Upper lobe of left lung (tissue), 6 donors: ENCODE measurements at regions not wholly inside any gene's neighbourhood (a gene's known extent, or its start where the extent isn't known, plus 50 kb on each side); places are given as distances from the start of the nearest gene placed in this dataset.

Experiments
- ATAC-seq, 2 donors: fragments of 200-7000 bp; cut with Tn5 transposase; one replicate each; pipeline ENCODE4 v1.9.1; 2022; ENCODE audit warnings: mild to moderate bottlenecking in 2 of 2, moderate library complexity in 2 of 2; ENCODE audit not compliant: low FRiP score in 2 of 2
- DNase-seq, 2 donors: peaks; one replicate each; pipeline ENCODE4 v3.0.0-alpha.2; 2019 to 2020
- H3K27ac ChIP-seq, 4 donors: fragments of 200-600 bp; sonication (generic); one replicate each; pipeline ENCODE4 v1.5.1; 2016 to 2019
- H3K27me3 ChIP-seq, 4 donors: fragments of 200-600 bp; sonication (generic); one replicate each; pipeline ENCODE4 v1.5.1; 2017 to 2019
- H3K36me3 ChIP-seq, 4 donors: fragments of 200-600 bp; sonication (generic); one replicate each; pipeline ENCODE4 v1.5.1; 2016 to 2019
- H3K4me1 ChIP-seq, 4 donors: fragments of 200-600 bp; sonication (generic); one replicate each; pipeline ENCODE4 v1.5.1; 2018 to 2019
- H3K4me3 ChIP-seq, 4 donors: fragments of 200-600 bp; sonication (generic); one replicate each; pipeline ENCODE4 v1.5.1; 2017 to 2019; ENCODE audit warnings: mild to moderate bottlenecking in 2 of 4, moderate library complexity in 1 of 4
- H3K9me3 ChIP-seq, 4 donors: fragments of 200-600 bp; sonication (generic); one replicate each; pipeline ENCODE4 v1.5.1; 2018 to 2019
- EP300 ChIP-seq, 4 donors: sonication (generic); formaldehyde crosslinking; IDR thresholded peaks; one replicate each; pipeline ENCODE4 v1.5.1; 2017; ENCODE audit warnings: antibody characterized with exemption in 4 of 4, control low read depth in 2 of 4
- POLR2A ChIP-seq, 4 donors: fragments of 450-650 bp; IDR thresholded peaks; one replicate each; pipeline ENCODE4 v1.5.1; 2016 to 2017; ENCODE audit warnings: antibody characterized with exemption in 4 of 4, mild to moderate bottlenecking in 2 of 4
- POLR2AphosphoS5 ChIP-seq, 2 donors: sonication (generic); formaldehyde crosslinking; IDR thresholded peaks; one replicate each; pipeline ENCODE4 v1.5.1; 2017; ENCODE audit warnings: antibody characterized with exemption in 2 of 2
- WGBS, 2 donors: methylation state at CpG; one replicate each; pipeline ENCODE4 v1.1.5; 2017 to 2018; 5-methylcytosine and 5-hydroxymethylcytosine counted together
- TF ChIP-seq, protein P1 (sequence below), 6 experiments: fragments of 450-650 bp in 4 of 6; fragments of 200-600 bp in 2 of 6; sonication (generic) in 2 of 6; IDR thresholded peaks; one replicate each; pipeline ENCODE4 v1.5.1; 2016 to 2019; ENCODE audit warnings: antibody characterized with exemption in 6 of 6
- donor health status: DM: no; HTN: no; CAD: no; lungs with moderate emphysema.
- donor health status: DM: no; HTN: yes; CAD: no; lungs with severe emphysema.

DNA sequence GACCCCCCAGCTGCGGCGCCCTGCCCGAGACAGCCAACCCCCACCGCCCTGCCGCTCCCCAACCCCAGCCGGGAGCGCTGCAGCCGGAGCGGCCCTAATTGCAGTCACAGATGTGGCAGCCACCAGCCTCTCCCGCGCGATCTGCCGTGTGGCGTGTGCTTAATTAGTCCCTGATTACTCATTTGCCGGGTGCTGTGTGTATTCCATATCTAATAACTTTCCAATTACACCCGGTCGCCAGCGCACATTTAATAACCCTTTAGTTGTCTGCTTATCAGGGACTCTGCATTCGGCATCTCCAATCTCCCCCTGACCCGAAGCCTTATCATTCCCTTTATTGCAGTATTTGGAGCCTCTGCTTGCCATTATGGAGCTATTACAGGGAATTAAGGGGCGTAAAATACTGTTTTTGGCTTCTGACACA lies 236.7 kb upstream of the CIBAR2 start:
- TF ChIP-seq POLR2AphosphoS5 (IDR thresholded peaks at IDR 0.05), result no peak
- TF ChIP-seq, protein P1, sequence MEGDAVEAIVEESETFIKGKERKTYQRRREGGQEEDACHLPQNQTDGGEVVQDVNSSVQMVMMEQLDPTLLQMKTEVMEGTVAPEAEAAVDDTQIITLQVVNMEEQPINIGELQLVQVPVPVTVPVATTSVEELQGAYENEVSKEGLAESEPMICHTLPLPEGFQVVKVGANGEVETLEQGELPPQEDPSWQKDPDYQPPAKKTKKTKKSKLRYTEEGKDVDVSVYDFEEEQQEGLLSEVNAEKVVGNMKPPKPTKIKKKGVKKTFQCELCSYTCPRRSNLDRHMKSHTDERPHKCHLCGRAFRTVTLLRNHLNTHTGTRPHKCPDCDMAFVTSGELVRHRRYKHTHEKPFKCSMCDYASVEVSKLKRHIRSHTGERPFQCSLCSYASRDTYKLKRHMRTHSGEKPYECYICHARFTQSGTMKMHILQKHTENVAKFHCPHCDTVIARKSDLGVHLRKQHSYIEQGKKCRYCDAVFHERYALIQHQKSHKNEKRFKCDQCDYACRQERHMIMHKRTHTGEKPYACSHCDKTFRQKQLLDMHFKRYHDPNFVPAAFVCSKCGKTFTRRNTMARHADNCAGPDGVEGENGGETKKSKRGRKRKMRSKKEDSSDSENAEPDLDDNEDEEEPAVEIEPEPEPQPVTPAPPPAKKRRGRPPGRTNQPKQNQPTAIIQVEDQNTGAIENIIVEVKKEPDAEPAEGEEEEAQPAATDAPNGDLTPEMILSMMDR (IDR thresholded peaks at IDR 0.05), result no peak
- TF ChIP-seq EP300 (IDR thresholded peaks at IDR 0.05), result no peak
- no peak for TF ChIP-seq POLR2A (IDR thresholded peaks at IDR 0.05)
- 95% methylated on average over 16 to 18 of the region's 21 CpGs for WGBS, 2 donors
- peaks cover 12 to 22% (median 14%) of the 10 kb centered on the region in 4 donors for H3K4me1 ChIP-seq
- no peak overlapping the region for H3K27ac ChIP-seq
- ATAC-seq (no peak), DNase-seq (no peak)
- no peak overlapping the region for H3K4me3 ChIP-seq
- H3K36me3 ChIP-seq, result no peaks in the 10 kb centered on the region
- H3K27me3 ChIP-seq, result no peaks in the 10 kb centered on the region
- H3K9me3 ChIP-seq, result no peaks in the 10 kb centered on the region

DNA sequence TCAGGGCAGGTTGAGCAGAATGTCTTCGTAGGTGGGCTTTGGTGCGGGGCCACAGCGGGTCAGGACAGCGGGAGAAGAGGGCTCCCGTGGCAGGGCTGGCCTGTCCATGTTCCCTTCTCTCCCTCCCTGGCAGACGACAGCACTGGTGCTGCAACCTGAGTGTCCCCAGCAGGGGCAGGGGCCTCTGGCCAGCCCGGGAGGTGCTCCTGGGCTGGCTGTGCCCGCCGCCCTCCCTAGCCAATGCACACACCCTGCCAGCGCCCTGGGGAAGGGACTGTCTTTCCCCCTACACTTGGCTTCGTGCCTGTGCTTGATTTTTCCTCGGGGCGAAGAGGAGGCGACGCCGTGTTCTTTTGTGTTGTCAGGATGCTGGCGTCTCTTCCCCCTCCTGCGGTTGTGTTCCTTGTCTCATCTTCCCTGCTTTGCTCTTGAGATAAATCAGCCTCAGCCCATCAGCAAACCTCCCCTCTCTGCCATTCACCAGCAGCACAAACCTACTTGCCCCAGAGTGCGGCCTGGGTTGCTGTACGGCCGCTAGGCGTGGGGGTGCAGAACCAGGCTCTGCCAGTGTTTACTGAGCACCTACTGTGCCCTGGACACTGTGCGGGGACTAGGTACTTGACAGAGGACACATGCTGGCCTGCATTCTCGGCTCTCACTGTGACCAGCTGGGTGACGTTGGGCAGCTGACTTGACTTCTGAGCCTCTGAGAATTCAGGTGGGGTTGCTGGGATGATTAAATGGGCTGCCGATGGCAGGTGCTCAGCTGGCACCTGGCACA lies 237.3 kb upstream of the CIBAR2 start:
- Histone ChIP-seq H3K27me3 (no peaks in the 10 kb centered on the region), H3K27ac (no peak overlapping the region), H3K36me3 (no peaks in the 10 kb centered on the region), H3K4me3 (no peak overlapping the region), H3K9me3 (no peaks in the 10 kb centered on the region), H3K4me1 (peaks cover 17 to 29% (median 18%) of the 10 kb centered on the region in 4 donors)
- DNase-seq, result peak in 1 of 2 donors; percentile 46
- TF ChIP-seq POLR2A (IDR thresholded peaks at IDR 0.05) (no peak), EP300 (IDR thresholded peaks at IDR 0.05) (no peak), POLR2AphosphoS5 (IDR thresholded peaks at IDR 0.05) (no peak)
- TF ChIP-seq, protein P1 (IDR thresholded peaks at IDR 0.05), result no peak
- WGBS, 2 donors, result 67 to 77% methylated on average over 19 to 26 of the region's 26 CpGs
- ATAC-seq, result no peak

DNA sequence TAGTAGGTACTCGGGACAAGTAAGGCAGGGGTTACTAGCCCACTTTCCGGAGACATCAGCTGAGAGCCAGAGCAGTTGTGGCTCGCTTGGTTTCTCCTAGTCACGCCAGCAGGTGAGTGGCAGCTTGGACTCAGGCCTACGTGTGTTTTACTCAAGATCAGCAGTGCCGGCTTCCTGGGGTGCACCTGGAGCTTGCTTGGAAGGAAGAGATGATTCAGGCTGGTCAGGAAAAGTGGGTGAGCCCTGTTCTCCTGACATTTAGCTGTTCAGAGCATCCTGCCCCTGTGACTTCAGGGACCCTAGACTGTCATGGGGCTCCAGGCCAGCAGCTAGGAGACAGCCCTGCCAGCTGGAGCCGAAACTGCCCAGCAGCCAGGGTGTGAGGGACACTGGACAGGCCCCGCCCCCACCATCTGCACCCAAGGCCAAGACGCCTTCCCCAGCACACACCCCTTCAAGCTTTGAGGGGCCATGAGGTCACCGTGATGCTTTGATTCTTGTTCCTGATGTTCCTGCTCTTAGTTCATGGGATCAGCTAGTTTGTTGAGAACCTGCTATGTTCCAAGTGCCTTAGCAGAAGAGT lies 238.0 kb upstream of the CIBAR2 start:
- no peak overlapping the region for H3K4me3 ChIP-seq
- no peak for DNase-seq
- 65 to 71% methylated on average over 10 of the region's 10 CpGs for WGBS, 2 donors
- peak overlapping the region; percentile 11 to 67 (median 41) for H3K27ac ChIP-seq
- H3K36me3 ChIP-seq, result no peaks in the 10 kb centered on the region
- no peaks in the 10 kb centered on the region for H3K9me3 ChIP-seq
- no peak for ATAC-seq
- TF ChIP-seq POLR2AphosphoS5 (IDR thresholded peaks at IDR 0.05), result no peak
- no peak for TF ChIP-seq EP300 (IDR thresholded peaks at IDR 0.05)
- TF ChIP-seq, protein P1 (IDR thresholded peaks at IDR 0.05), result no peak
- no peak for TF ChIP-seq POLR2A (IDR thresholded peaks at IDR 0.05)
- peaks cover 18 to 33% (median 24%) of the 10 kb centered on the region in 4 donors for H3K4me1 ChIP-seq
- no peaks in the 10 kb centered on the region for H3K27me3 ChIP-seq

DNA sequence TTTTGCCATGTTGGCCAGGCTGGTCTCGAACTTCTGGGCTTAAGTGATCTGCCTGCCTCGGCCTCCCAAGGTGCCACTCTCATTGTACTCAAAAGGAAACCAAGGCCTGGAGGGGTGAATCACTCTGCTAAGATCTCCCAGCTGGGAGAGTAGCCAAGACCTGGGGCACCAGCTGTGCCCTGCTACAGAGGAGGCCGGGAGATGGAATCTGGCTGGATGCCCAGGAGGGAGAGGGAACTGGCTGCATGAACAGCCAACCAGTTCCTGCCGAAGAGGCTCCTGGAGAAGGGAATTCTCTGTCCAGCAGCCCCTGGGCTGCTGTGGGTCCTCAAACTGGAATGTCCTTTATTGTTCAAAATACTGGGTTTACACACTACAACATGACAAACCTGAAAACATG lies 238.7 kb upstream of the CIBAR2 start:
- peaks cover 18 to 33% (median 25%) of the 10 kb centered on the region in 4 donors for H3K4me1 ChIP-seq
- H3K9me3 ChIP-seq, result no peaks in the 10 kb centered on the region
- H3K4me3 ChIP-seq, result no peak overlapping the region
- TF ChIP-seq EP300 (IDR thresholded peaks at IDR 0.05) (peak in 1 of 4 donors; percentile 17), POLR2AphosphoS5 (IDR thresholded peaks at IDR 0.05) (peak in 1 of 2 donors; percentile 71), POLR2A (IDR thresholded peaks at IDR 0.05) (no peak)
- TF ChIP-seq, protein P1 (IDR thresholded peaks at IDR 0.05), result no peak
- H3K27ac ChIP-seq, result peak overlapping the region; percentile 11 to 67 (median 41)
- WGBS, 2 donors, result 0 to 16% methylated on average over 1 to 4 of the region's 4 CpGs
- peak; percentile 28 to 46 for ATAC-seq
- no peaks in the 10 kb centered on the region for H3K27me3 ChIP-seq
- DNase-seq, result peak in 1 of 2 donors; percentile 96
- no peaks in the 10 kb centered on the region for H3K36me3 ChIP-seq
